HS-5 (cell line): ENCODE measurements at regions not wholly inside any gene's neighbourhood (a gene's known extent, or its start where the extent isn't known, plus 50 kb on each side); places are given as distances from the start of the nearest gene placed in this dataset.
"Not testable (repeated sequence)": the region's sequence is repeated elsewhere in the genome, so short reads cannot be mapped to it uniquely, and the experiment has no call there.

Experiments used
- DNase-seq: peaks from one replicate; pipeline ENCODE4 v3.0.0-alpha.2; 2012; ENCODE audit warnings: low read depth

DNA sequence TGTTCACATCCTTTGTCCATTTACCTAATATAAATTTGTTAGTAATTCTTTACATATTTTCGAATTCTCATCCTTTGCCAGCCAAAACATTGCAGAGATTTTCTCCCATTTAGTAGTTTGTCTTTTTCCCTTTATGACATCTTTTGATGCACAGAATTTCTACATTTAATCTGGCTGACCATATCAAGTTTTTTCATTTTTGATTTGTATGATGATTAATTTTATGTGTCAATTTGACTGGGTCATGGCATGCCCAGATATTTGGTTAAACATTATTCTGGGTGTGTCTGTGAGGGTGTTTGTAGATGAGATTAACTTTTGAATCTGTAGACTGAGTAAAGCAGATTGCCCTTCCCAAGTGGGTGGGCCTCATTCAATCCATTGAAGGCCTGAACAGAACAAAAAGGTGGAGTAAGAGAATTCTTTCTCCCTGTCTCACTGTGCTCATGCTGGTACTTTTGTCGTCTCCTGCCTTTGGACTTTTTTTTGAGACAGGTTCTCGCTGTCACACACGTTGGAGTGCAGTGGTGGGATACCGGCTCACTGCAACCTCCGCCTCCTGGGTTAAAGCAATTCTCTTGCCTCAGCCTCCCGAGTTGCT is 72.1 kb upstream of the EPB41L1 start:
- no peak for DNase-seq

DNA sequence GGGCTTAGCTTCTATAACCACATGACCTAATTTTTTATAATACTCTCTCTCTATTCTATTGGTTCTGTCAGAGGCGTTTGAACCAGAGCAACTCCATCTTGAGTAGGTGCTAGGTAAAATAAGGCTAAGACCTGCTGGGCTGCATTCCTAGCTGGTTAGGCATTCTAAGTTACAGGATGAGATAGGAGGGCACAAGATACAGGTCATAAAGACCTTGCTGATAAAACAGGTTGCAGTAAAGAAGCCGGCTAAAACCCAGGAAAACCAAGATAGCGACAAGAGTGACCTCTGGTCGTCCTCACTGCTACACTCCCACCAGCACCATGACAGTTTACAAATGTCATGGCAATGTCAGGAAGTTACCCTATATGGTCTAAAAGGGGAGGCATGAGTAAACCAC is 71.3 kb upstream of the EPB41L1 start:
- DNase-seq, result not testable (repeated sequence)

DNA sequence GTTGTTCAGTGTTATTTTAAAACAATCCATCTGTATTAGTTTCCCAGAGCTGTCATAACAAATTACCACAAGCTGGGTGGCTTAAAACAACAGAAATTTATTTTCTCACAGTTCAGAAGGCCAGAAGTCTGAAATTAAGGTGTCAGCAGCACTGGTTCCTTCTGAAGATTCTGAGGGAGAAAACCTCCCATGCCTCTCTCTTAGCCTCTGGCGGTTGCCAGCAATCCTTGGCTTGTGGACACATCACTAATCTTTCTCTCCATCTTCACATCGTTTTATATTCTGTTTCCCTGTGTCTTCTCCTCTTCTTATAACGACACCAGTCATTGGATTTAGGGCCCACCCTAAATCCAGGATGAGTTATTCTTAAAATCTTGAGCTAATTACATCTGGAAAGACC is 70.2 kb upstream of the EPB41L1 start:
- no peak for DNase-seq

DNA sequence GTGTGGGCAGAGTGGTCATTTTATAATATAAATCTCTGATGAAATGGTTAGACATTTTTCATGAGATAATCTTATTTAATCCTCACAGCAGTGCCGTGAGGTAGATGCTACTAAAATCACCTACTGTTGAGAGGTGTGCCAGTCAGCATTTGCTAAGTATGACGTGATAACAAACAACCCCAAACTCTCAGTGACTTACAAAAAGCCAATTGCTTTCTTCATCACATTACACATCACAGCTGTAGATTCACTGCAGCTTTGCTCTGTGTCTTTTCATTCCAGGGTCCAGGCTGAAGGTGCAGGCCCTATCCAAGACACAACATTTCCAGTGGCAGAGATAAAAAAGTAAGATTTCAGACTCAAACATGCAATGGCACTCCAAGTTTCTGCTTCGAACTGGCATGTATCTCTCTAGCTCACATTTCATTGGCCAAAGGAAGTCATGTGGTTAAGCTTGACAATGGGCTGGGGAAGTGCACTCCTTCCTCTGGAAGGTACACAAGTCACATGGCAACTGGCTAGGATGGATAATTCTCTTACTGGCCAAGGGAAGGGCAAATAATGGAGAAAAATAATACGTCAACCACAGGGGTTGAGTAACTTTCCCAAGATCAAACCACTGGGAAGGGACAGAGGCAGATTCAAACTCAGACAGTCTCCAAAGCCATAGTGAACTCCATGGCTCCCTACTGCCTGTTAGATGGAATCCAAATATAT is 69.5 kb upstream of the EPB41L1 start:
- DNase-seq, result no peak

DNA sequence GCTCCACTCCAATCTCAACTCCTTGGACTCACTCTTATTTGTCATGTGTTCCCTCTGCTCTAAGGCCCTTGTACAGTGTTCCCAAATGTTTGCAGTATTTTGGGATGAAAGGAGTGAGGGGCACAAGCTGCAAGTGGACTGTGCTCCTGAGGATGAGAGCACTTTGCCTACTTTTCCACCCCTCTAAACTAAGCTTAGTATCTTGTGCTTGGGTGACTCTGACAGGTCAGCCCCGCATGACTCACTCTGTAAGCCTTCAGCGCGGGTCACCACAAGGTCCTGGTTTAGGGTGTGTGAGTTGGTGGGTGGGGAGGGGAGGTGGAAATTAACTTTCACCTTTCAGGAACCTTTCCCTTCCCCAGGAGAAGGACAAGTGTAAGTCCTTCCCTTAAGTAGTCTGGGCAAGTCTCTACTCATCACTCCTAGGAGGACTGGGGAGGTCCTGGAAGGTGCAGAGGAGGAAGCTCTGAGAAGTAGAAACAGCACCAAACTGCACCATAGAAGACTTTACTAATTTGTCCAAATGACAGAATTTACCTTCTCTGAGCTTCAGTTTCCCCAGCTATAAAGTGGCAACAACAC is 68.8 kb upstream of the EPB41L1 start:
- peak; percentile 65 for DNase-seq

DNA sequence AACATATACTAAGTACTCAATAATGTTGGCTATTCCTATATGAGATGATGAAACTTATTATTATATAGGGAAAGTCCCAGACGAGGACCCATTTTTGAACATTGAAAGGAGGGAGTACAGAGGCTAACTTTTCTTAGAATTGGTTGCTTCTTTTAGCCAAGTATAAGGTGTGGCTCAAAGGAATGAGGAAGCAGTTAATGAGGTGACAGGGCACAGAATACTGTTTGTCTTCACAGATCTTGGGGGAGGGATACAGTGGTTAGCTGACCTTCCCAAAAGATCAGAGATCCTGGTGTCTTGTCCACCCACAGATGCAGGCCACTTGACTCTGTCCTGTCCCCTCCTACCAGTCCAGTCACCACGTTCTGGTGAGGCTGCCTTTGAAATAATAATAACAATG is 67.8 kb upstream of the EPB41L1 start:
- no peak for DNase-seq

DNA sequence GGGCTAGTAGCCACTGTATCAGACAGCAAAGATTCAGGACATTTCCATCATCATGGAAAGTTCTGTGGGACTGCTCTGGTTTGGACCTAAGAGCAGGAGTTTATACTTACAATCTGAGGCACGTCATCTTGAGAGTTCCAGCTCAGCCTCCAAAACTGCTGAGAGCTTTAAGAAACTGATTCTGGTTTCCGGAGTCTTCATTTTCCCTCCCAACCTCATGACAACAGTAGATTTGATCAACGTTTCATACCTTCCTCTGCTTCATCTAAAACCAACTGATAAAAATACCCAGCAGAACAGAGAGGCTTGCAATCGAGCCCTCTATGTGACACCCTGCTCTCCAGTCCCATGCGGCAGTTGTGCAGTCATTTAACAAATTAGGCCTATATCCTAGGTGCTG is 64.3 kb upstream of the EPB41L1 start:
- DNase-seq, result no peak

DNA sequence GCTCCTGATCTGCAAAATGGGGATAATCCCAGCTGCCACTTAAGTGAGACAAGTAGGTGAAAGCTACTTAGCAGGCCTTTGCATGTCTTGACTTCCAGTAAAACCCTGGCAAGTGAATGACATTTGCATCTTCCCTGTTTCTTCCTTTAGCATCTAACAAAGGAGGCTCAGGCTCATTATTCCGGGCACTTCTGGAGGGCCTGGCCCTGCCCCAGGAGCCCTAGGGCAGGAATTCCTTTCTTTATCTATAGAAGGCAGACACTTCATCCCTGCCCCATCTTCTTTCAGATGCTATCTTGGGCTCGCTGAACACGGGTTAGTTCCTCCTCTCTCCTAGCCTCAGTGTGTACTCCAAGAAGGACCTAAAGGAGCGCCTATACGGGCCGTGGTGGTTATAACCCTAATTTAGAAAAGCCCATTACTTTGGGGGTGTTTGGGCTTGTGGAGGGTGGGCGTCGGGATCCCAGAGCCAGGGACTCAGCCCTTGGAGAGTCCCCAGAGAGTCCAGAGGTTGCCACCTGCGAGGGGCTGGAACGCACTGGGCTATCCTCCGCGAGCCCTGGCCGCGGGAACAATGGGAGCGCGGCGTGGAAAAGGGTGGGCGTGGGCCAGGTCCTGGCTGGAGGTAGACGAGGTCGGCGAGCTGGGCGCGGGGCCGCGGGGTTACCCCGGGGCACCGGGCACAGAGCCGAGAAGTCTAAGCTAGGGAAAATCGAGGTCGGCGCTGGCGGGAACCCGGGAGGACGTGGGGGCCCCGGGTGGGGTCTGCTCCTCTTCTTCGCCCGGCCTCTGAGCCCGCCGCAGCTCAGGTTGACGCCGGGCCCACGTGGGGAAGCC is 62.8 kb upstream of the EPB41L1 start:
- DNase-seq, result no peak

DNA sequence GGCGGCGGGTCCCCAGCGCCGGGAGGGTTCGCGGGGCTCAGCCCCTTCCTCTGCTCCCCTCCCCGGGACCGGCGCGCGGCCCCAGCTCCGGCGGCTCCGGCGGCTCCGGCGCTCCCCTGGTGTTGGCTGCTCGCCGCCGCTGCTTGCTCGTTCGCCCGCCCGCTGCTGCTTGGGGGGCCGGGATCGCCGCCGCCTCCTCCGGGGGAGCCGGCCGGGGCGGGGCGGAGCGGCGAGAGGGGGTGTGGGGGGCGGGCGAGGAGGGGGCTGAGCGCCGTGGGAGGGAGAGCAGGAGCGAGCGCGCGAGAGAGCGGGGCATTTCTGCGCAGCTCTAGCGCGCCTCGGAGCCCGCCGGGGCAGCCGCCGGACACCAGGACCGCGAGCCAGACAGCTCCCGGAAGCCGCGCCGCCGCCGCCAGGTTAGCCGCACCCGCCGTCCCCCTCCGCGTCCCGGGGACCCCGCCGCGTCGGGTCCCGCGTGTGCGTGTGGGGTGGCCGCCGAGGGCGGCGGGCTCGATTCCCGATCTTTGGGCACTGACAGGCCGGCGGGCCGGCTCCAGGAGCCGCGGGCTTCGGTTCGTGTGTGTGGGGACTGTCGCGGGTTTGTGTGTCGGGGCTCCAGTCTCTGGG is 62.0 kb upstream of the EPB41L1 start:
- DNase-seq, result no peak

DNA sequence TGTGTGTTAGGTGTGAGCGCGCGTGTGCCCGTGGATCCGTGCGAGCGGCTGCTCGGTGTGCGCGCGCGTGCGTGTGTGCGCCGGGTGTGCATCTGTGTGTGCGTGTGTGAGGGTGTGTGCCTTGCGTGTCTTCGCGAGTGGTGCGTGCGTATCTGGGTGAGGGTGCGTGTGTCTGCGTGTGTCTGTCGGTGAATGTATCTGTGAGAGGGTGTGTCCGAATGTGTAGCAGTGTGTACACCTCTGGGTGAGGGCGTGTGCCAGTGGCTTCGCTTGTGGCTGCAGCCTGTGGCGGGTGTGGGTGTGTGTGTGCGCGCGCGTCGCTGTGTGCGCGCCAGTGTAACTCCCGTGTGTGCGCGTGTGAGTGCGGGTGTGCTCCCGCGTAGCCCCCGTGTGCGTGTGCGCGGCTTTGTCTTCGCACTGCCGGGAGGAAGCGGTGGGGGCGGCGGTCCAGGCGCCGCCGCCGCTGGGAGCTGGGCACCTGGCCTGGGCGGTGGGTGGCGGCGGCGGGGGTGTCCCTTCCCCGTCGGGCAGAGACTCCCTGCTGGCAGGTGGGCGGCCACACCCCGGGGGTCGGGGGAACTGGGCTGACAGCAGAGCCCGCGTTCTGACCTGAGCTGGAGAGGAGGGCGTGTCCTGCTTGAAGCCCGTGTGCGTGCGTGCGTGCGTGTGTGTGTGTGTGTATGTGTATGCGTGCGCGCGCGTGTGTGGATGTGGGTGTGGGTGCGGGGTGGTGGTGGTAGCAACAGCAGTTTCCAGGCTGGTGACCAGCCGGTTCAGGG is 61.3 kb upstream of the EPB41L1 start:
- DNase-seq, result no peak

DNA sequence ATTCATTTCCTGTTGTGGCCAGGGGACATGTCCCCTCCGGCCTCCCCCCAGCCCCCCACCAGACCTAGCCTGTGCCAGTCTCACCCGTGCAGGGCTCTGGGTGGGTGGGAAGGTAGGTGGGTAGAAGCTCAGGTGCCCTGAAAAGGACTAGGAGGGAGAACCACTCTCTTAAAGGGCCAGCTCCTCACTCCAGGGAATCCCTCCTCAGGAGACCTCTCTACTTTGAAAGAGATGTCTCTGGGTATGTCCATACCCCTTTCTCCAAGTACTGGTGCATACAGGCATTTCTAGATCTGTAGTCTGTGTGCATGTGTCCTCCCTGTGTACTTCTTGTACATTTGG is 60.8 kb upstream of the EPB41L1 start:
- no peak for DNase-seq

DNA sequence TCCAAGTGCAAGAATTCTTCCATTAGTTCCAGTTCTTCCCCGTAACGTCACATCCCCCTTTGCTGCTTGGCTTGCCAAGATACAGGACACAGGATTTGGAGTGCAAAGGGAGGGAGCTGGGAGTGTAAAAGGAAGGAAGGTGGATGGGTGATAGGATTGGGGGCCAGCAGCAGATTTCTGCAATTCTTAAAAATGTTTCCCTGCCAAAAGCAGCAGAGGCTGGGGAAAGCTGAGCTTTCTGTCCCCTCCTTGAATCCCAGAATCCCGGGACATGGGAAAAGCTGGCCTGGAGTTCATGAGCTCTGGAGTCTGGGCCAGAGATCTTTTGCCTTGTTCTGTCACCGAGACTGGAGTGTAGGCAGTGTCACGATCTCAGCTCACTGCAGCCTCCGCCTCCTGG is 60.0 kb upstream of the EPB41L1 start:
- no peak for DNase-seq

DNA sequence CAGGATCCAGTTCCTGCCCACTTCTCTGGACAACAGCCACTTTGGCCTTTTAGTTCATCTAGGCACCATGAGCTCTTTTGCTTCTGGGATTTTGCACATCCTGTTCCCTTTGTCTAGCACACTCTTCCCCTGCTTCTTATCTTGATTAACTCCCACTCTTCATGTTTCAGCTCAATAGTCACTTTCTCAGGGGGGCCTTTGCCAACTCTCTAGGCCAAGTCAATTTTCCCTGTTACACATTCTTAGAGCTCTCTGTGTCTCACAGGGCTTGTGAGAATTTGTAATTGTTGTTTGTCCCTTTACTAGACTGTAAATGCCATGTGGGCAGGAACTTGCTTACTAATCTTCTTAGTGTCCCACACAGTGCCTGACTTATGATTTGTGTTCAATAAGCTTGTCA is 58.1 kb upstream of the EPB41L1 start:
- no peak for DNase-seq

DNA sequence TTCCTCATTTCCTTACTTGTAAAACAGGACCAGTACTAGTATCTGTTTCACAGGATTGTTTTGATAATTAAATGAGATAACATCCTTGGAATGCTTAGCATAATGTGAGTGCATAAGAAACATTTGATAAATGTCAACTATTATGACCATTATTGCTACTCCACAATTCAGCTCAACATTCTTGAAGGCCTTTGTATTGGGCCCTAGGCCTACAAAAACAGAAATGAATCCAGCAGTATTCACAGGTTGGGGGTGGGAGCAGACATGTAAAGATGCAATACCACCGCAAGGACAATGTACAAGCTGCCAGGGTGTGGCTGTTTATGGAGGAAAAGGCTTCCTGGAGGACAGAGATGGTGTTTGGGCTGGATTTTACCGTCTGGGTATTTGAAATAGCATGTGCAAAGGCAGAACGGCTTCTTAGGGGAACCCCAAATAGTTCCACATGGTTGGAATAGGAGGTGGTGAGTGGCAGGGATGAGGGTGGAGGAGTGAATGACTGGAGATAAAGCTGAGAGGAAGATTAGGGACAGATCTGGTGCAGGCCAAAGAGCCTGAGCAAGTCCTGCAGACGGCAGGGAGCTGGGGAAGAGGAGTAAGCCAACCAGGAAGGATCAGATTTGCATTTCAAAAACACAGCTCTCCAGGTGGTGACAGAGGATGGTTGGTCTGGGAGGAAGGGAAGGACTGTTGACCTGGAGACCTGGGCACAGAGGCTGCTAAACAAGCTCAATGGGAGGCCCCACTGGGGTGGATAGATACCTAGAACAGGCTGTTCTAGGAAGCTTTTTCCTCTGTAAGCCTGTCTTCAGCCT is 57.0 kb upstream of the EPB41L1 start:
- DNase-seq, result peak; percentile 32

DNA sequence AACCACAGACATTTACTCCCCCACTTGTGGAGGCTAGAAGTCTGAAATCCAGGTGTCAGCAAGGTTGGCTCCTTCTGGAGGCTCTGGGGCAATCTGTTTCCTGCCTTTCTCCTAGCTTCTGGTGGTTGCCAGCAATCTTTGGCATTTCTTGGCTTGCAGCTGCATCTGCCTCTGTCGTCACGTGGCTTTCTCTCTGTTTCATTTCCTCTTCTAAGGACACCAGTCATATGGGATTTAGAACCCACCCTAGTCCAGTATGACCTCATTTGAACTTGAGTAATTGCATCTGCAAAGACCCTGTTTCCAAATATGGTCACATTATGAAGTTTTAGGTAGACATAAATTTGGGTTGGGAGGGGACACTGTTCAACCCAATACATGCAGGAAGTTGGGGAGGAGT is 56.2 kb upstream of the EPB41L1 start:
- DNase-seq, result peak; percentile 69

DNA sequence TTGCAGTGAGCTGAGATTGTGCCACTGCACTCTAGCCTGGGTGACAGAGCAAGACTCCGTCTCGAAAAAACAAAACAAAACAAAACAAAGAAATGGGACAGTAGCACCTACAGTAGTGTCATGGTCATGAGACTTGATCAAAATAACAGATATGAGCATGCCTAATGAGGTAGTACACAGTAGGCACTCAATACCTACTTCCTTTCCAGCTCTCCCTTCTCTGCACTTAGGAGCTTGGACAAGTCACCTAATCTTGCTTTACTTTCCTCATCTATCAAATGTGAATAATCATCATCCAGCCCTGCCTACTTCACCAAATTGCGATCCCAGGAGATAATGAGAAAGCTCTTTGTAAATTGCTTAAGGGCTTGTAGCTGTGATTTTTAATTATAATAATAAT is 55.4 kb upstream of the EPB41L1 start:
- DNase-seq, result no peak

DNA sequence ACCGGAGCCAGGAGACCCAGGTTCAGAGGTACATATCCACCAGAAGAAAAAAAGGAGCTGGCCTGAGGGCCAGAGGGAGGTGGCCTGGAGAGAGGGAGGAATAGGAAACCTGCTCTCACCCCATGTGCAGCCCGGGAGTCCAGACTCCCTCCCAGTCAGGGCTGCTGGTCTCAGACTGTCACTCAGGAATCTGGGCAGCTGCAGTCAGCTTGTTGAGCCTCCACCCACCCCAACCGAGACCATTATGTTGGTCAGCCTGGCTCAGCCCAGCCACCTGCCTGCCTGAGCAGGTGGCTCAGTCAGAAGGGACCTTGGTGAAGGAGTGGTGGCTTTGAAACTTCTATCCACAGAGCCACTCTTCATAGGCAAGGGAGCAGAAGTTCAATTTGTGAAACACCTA is 53.3 kb upstream of the EPB41L1 start:
- DNase-seq, result no peak

DNA sequence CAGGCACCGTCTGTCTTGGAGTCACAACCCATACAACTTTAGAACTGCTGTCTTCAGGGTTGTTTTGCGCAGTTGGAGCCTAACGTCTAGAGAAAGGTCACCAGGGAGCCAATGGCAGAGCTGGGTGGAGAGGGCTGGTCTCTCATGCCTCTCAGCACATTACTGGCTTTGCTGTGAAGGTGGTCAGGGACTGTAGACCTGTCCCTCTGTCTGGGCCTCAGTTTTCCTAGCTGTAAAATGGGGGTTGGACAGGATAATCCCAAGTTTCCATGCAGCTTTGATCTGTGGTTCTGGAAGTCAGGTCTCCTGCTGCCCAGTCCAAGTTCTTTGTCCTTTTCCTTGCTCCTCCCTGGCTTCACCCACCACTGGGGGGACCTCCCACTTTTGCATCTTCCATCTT is 52.2 kb upstream of the EPB41L1 start:
- DNase-seq, result no peak

DNA sequence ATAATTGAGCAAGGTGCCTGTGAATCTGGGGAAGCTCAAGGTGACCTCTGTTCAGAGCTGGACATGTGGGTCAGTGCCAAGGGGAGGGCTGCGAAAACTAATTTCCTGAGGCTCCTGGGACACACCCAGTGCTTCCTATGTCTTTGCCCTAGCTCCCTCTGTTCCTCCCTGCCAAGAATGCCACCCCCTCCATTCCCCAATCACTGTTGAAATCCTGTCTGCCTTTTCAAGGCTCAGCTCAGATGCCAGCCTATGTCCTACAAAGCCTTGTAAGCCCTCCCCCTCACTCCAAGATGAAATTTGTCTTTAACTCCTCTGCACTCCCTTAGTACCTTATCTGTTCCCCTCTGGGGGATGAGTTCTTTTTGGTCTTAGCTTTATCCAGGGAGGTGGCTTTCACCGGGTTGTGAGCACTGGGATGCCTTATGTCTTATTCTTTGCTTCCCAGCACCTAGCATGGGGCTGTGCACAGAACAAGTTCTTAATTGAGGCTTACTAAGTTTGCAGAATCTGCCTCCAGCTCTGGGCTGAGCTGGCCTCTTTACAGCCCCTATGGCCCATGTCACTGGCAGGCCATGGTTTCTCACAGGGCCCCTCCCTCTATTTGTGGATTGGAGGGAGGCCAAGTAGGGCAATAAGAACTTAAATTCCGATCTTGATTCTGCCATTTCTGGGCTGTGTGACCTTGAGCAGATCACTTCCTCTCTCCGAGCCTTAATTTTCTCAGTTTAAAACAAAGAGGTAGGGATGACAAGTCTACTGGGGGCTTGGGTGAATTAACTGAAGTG is 51.5 kb upstream of the EPB41L1 start:
- no peak for DNase-seq

DNA sequence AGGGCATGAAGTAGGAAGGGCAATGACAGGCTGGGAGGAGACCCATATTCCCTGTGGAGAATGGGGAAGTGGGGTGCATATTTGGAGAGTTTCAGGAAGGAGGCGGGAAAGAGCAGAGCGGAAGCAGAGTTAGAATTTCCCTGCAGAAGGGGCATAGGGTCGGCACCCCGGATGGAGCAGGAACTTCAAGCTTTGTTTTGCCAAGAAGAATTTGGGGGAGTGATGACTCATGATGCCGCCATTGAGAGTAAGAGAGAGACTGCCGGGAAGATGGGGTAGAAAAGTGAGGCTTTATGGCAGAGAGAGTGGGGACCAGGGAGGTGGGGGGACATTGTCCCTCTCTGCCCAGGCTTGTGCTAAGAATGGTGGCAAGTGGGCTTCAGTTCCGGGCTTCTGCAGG is 50.3 kb upstream of the EPB41L1 start:
- DNase-seq, result no peak
